HG02852 (cell line): ENCODE measurements at regions not wholly inside any gene's neighbourhood (a gene's known extent, or its start where the extent isn't known, plus 50 kb on each side); places are given as distances from the start of the nearest gene placed in this dataset.

Experiments
- ATAC-seq: cut with Tn5 transposase; IDR thresholded peaks from one replicate; pipeline ENCODE4 v1.9.1; 2021; ENCODE audit warnings: mild to moderate bottlenecking, moderate library complexity; ENCODE audit not compliant: unreplicated experiment

- ATAC-seq = no peak
These were observed 56.9 kb upstream of the ECE1 start for GRCh38 chr1:21347072-21347581.

GRCh38 chr1:21346365-21347071, 56.3 kb upstream of the ECE1 start:
- ATAC-seq = no peak

- peak; percentile 24 for ATAC-seq
These were observed 54.6 kb upstream of the ECE1 start for GRCh38 chr1:21344750-21345443.

DNA sequence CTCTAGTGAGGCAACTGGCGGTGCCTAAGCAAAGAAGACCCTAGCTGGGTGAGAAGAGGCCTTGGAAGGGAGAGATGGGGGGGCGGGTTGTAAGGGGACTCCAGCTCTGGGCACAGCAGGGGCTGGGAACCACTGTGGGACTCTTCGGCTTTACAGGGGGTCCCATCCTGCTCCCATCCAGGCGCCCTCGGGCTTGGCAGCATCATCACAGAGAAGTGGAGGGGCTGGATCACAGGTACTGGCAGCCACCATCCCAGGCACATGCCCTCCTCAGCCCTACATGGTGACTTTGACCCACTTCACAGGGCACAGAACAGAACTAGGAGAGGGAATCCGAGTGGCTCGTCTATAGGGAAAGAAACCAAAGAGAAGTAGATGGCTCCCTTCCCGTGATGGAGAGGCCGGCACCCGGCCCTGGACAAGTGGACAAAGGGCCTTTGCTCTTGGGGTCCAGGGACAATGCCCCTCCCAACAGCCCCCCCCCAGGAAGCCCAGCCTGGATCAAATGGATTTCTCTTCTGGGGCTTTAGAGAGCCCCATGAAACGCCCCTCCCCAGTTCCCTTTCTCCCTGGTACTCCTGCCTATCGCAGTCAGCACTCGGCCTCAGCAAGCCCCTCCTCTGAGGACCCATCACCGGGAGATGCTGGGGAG, 54.0 kb upstream of the ECE1 start:
- ATAC-seq = no peak

DNA sequence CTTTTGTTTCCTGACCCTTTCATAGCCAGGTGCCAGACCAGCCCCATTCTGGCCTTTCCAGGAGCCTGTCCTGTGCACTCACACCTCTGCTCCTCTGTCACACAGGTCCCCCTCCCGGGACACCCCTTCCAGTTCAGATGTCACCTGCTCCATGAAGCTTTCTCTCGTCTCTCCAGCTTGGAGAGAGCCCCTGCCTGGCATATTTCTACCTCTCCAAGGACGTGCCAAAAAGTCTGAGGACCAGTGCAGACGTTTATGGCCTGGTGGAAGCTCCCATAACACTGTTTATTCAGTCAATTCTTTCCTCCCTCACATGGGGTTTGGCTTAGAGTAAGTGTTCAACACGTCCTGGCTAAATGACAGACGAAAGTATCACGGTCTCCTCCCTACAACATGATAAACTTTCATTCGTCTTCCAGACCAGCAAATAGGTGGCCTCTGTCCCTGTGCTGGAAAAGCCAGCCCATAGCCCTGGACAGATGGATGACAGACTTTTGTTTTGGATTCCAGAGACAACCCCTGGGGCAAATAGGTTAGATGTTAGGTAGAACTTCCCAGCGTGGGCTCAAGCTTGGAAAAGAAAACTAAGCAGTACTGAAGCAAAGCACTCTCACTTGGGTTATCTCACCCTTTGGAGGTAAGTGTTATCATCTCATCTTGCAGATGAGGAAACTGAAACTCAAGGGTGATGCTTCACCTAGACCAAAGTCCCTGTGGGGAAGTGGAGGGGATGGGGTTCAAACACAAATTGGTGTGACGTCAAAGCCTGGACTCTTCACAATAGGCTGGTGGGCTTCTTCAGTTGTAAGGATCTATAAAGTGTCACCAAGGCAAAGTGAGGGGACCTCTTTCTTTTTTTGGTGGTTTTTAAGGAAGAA, 52.9 kb upstream of the ECE1 start:
- no peak for ATAC-seq

- no peak for ATAC-seq
These were observed 51.3 kb upstream of the ECE1 start for GRCh38 chr1:21341517-21342078.

GRCh38 chr1:21341022-21341421, 50.8 kb upstream of the ECE1 start:
- no peak for ATAC-seq

DNA sequence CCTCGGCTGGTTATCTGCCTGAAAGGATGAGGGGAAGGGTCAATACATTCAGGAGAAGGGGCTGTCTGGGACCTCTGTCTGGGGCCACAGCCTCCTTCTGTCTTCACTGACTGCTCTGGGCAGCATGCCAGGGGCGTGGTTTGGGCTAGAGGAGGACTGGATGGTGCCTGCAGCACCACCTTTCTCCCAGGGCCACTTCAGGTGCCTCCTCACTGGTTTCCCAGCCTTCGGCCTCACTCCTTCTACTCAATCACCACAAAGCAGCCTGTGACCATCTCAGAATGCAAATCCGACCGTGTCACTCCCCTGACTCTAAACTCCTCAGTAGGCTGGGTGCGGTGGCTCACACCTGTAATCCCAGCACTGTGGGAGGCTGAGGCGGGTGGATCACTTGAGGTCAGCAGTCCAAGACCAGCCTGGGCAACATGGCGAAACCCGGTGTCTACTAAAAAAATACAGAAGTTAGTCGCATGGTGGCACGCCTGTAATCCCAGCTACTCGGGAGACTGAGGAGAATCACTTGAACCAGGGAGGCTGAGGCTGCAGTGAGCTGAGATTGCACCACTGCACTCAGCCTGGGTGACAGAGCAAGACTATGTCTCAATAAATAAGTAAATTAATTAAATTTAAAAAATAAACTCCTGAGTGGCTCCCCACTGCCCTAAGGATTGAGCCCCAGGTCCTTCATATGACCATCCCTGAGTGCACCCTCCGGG, 50.1 kb upstream of the ECE1 start:
- no peak for ATAC-seq
